T-helper 1 cell (primary cell): ENCODE measurements at regions not wholly inside any gene's neighbourhood (a gene's known extent, or its start where the extent isn't known, plus 50 kb on each side); places are given as distances from the start of the nearest gene placed in this dataset.
"Not testable (repeated sequence)": the region's sequence is repeated elsewhere in the genome, so short reads cannot be mapped to it uniquely, and the experiment has no call there.

ENCODE experiments used
- DNase-seq, 5 donors: peaks; one replicate each; pipeline ENCODE4 v3.0.0-alpha.2; 2012 to 2020

- DNase-seq: no peak
These were observed 209.4 kb downstream of the VEGFC start for GRCh38 chr4:176583278-176583677.

GRCh38 chr4:176584031-176584606 lies 208.6 kb downstream of the VEGFC start:
- DNase-seq: no peak

- DNase-seq: no peak
These were observed 204.8 kb downstream of the VEGFC start for GRCh38 chr4:176587920-176588319.

- no peak for DNase-seq
These were observed 204.3 kb downstream of the VEGFC start for GRCh38 chr4:176588436-176588835.

- DNase-seq: no peak
These were observed 199.6 kb downstream of the VEGFC start for GRCh38 chr4:176592976-176593670.

GRCh38 chr4:176593943-176594342 lies 198.8 kb downstream of the VEGFC start:
- no peak for DNase-seq

- no peak for DNase-seq
These were observed 197.5 kb downstream of the VEGFC start for GRCh38 chr4:176595257-176595656.

GRCh38 chr4:176601124-176601523 lies 191.6 kb downstream of the VEGFC start:
- DNase-seq: no peak

- DNase-seq: no peak
These were observed 184.9 kb downstream of the VEGFC start for GRCh38 chr4:176607807-176608206.

GRCh38 chr4:176608346-176608745 lies 184.4 kb downstream of the VEGFC start:
- DNase-seq: no peak

- DNase-seq: no peak
These were observed 182.1 kb downstream of the VEGFC start for GRCh38 chr4:176610594-176610993.

GRCh38 chr4:176611381-176611780 lies 181.3 kb downstream of the VEGFC start:
- DNase-seq: no peak

- no peak for DNase-seq
These were observed 180.8 kb downstream of the VEGFC start for GRCh38 chr4:176611951-176612350.

- DNase-seq: no peak
These were observed 177.9 kb downstream of the VEGFC start for GRCh38 chr4:176614793-176615192.

- DNase-seq: no peak
These were observed 176.6 kb downstream of the VEGFC start for GRCh38 chr4:176616151-176616550.

GRCh38 chr4:176618138-176618537 lies 174.6 kb downstream of the VEGFC start:
- no peak for DNase-seq

GRCh38 chr4:176619430-176619829 lies 173.3 kb downstream of the VEGFC start:
- no peak for DNase-seq

- DNase-seq: no peak
These were observed 170.3 kb downstream of the VEGFC start for GRCh38 chr4:176622251-176622948.

- DNase-seq: not testable (repeated sequence)
These were observed 167.6 kb downstream of the VEGFC start for GRCh38 chr4:176624983-176625610.

GRCh38 chr4:176627916-176628315 lies 164.8 kb downstream of the VEGFC start:
- DNase-seq: no peak

GRCh38 chr4:176631611-176632010 lies 161.1 kb downstream of the VEGFC start:
- no peak for DNase-seq
